Natural killer cell (primary cell): ENCODE measurements at regions not wholly inside any gene's neighbourhood (a gene's known extent, or its start where the extent isn't known, plus 50 kb on each side); places are given as distances from the start of the nearest gene placed in this dataset.
"Not testable (repeated sequence)": the region's sequence is repeated elsewhere in the genome, so short reads cannot be mapped to it uniquely, and the experiment has no call there.

Source experiments
- ATAC-seq, 3 donors: fragments of 150-1000 bp in 2 of 3; fragments of 200-7000 bp in 1 of 3; cut with Tn5 transposase; 1 replicate in 1 of 3; 2 replicates in 2 of 3; pipeline ENCODE4 v1.10.0; 2021; ENCODE audit warnings: mild to moderate bottlenecking in 2 of 3, moderate library complexity in 2 of 3
- DNase-seq, 2 donors: peaks; one replicate each; pipeline versions ENCODE4 v3.0.0 to v3.0.0-alpha.2; 2013 to 2021; ENCODE audit warnings: mixed read lengths in 1 of 2
- H3K27ac ChIP-seq: one replicate; pipeline ENCODE4 v1.5.1; 2013; ENCODE audit warnings: mild to moderate bottlenecking, low read length
- H3K27me3 ChIP-seq: one replicate; pipeline ENCODE4 v1.6.1; 2013; ENCODE audit warnings: low read length; ENCODE audit not compliant: control insufficient read depth, insufficient read depth
- H3K36me3 ChIP-seq: one replicate; pipeline ENCODE4 v1.6.1; 2013; ENCODE audit warnings: low read length; ENCODE audit not compliant: control insufficient read depth, insufficient read depth
- H3K4me1 ChIP-seq: one replicate; pipeline ENCODE4 v1.6.1; 2013; ENCODE audit warnings: low read length; ENCODE audit not compliant: control insufficient read depth, insufficient read depth
- H3K4me3 ChIP-seq: one replicate; pipeline ENCODE4 v1.5.1; 2013; ENCODE audit warnings: low read length
- H3K9me3 ChIP-seq: one replicate; pipeline ENCODE4 v1.6.1; 2013; ENCODE audit warnings: low read length; ENCODE audit not compliant: control insufficient read depth, insufficient read depth
- H3K27ac Mint-ChIP-seq, 2 donors: one replicate each; pipeline ENCODE4 v1.8.0; 2022; ENCODE audit warnings: mild to moderate bottlenecking in 2 of 2, mixed read lengths in 2 of 2, moderate library complexity in 1 of 2
- H3K27me3 Mint-ChIP-seq, 2 donors: one replicate each; pipeline ENCODE4 v1.8.0; 2022; ENCODE audit warnings: low read depth in 2 of 2, mixed read lengths in 2 of 2
- H3K36me3 Mint-ChIP-seq: one replicate; pipeline ENCODE4 v1.8.0; 2022; ENCODE audit warnings: mixed read lengths
- H3K4me1 Mint-ChIP-seq, 2 donors: one replicate each; pipeline ENCODE4 v1.8.0; 2022; ENCODE audit warnings: mixed read lengths in 2 of 2
- H3K4me3 Mint-ChIP-seq: one replicate; pipeline ENCODE4 v1.8.0; 2022; ENCODE audit warnings: mild to moderate bottlenecking, moderate library complexity, mixed read lengths
- H3K9me3 Mint-ChIP-seq, 2 donors: one replicate each; pipeline ENCODE4 v1.8.0; 2022; ENCODE audit warnings: mixed read lengths in 2 of 2
- WGBS: methylation state at CpG from one replicate; pipeline ENCODE4 v1.1.7; 2013; ENCODE audit warnings: missing lambda C conversion rate; ENCODE audit not compliant: insufficient coverage; 5-methylcytosine and 5-hydroxymethylcytosine counted together
- intact Hi-C: fragments of 100-400 bp; cut with micrococcal nuclease; formaldehyde crosslinking; loops from one replicate; pipeline ENCODE4 v1.14.2; 2022
- TF ChIP-seq, protein P1 (sequence below): fragments of 200-600 bp; IDR thresholded peaks from one replicate; pipeline ENCODE4 v1.8.0; 2022; ENCODE audit warnings: antibody characterized with exemption

GRCh38 chr6:27694547-27694874 lies 217.7 kb downstream of the OR2B2 start:
- Mint-ChIP-seq H3K27me3 (peaks cover 0 to 8% of the 10 kb centered on the region in 2 donors), H3K4me3 (peak overlapping the region; percentile 93), H3K9me3 (no peaks in the 10 kb centered on the region), H3K27ac (peak overlapping the region; percentile 66 to 88), H3K36me3 (no peaks in the 10 kb centered on the region), H3K4me1 (peaks cover 13 to 22% of the 10 kb centered on the region in 2 donors)
- intact Hi-C loops: no loop called here
- TF ChIP-seq, protein P1, sequence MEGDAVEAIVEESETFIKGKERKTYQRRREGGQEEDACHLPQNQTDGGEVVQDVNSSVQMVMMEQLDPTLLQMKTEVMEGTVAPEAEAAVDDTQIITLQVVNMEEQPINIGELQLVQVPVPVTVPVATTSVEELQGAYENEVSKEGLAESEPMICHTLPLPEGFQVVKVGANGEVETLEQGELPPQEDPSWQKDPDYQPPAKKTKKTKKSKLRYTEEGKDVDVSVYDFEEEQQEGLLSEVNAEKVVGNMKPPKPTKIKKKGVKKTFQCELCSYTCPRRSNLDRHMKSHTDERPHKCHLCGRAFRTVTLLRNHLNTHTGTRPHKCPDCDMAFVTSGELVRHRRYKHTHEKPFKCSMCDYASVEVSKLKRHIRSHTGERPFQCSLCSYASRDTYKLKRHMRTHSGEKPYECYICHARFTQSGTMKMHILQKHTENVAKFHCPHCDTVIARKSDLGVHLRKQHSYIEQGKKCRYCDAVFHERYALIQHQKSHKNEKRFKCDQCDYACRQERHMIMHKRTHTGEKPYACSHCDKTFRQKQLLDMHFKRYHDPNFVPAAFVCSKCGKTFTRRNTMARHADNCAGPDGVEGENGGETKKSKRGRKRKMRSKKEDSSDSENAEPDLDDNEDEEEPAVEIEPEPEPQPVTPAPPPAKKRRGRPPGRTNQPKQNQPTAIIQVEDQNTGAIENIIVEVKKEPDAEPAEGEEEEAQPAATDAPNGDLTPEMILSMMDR: no peak
- DNase-seq (no peak), ATAC-seq (no peak)
- H3K36me3 ChIP-seq: no peaks in the 10 kb centered on the region
- H3K4me3 ChIP-seq: peak overlapping the region; percentile 57
- no peaks in the 10 kb centered on the region for H3K9me3 ChIP-seq
- 58% methylated on average over 7 of the region's 7 CpGs for WGBS
- peaks cover 18% of the 10 kb centered on the region for H3K4me1 ChIP-seq
- H3K27me3 ChIP-seq: no peaks in the 10 kb centered on the region
- no peak overlapping the region for H3K27ac ChIP-seq

DNA sequence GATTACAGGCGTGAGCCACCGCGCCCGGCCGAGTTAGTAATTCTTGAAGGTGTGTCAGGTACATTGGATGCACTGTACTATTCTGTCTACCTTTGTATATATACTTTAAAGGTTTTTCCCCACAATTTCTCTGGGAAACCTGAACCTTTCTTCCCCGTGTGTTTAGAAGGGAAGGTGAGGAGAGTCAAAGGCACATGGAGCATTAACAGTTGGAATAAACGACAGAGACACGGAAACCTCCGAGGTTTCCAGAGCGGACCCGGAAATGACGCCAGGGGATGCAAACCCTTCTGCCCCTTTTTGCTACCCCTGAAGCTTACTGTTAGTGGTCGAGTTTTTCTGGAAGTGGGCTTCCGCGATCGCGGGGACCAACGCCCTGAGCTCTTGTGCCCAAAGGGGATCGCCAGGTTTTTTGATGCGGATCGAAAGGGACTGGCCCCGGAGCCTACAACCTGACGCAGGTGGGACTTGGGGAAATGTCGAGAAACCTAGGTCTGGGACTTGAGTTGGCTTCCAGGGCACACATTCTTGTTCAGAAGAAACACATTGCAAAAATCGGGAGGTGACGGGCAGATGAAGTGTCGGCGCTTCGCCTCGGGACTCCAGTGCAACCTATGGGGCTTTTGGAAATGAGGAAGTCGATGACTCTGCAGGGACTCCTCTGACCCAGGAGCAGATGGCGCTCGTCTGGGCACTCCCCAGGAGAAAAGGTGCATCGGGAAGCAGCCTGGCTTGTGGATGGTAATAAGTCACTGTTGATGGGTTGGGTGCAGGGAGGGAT lies 218.2 kb downstream of the OR2B2 start:
- Histone ChIP-seq H3K36me3 (no peaks in the 10 kb centered on the region), H3K4me3 (peak overlapping the region; percentile 57), H3K27me3 (no peaks in the 10 kb centered on the region), H3K9me3 (no peaks in the 10 kb centered on the region), H3K27ac (peak overlapping the region; percentile 41), H3K4me1 (peaks cover 18% of the 10 kb centered on the region)
- WGBS: under 1% methylated on average over 29 of the region's 34 CpGs
- DNase-seq (peak in 1 of 2 donors; percentile 65), ATAC-seq (peak in 2 of 3 donors; percentile 48 to 70)
- H3K27me3 Mint-ChIP-seq: peaks cover 0 to 8% of the 10 kb centered on the region in 2 donors
- peak overlapping the region; percentile 66 to 88 for H3K27ac Mint-ChIP-seq
- TF ChIP-seq, protein P1: no peak
- peak overlapping the region; percentile 93 for H3K4me3 Mint-ChIP-seq
- H3K9me3 Mint-ChIP-seq: no peaks in the 10 kb centered on the region
- intact Hi-C loops: no loop called here
- H3K36me3 Mint-ChIP-seq: no peaks in the 10 kb centered on the region
- H3K4me1 Mint-ChIP-seq: peaks cover 13 to 24% of the 10 kb centered on the region in 2 donors

- peaks cover 29% of the 10 kb centered on the region for H3K4me1 ChIP-seq
- DNase-seq, H3K36me3 Mint-ChIP-seq, H3K27me3 ChIP-seq, H3K9me3 ChIP-seq, H3K36me3 ChIP-seq, ATAC-seq, H3K4me3 ChIP-seq, H3K9me3 Mint-ChIP-seq, H3K27ac Mint-ChIP-seq, intact Hi-C loops, H3K27ac ChIP-seq: not testable (repeated sequence)
- Mint-ChIP-seq H3K4me1 (peaks cover 26 to 40% of the 10 kb centered on the region in 2 donors), H3K4me3 (peak overlapping the region; percentile 4), H3K27me3 (peaks cover 3 to 20% of the 10 kb centered on the region in 2 donors)
- 97% methylated on average over 10 of the region's 10 CpGs for WGBS
These were observed 219.2 kb upstream of the ZNF184 start for GRCh38 chr6:27692133-27692532.

DNA sequence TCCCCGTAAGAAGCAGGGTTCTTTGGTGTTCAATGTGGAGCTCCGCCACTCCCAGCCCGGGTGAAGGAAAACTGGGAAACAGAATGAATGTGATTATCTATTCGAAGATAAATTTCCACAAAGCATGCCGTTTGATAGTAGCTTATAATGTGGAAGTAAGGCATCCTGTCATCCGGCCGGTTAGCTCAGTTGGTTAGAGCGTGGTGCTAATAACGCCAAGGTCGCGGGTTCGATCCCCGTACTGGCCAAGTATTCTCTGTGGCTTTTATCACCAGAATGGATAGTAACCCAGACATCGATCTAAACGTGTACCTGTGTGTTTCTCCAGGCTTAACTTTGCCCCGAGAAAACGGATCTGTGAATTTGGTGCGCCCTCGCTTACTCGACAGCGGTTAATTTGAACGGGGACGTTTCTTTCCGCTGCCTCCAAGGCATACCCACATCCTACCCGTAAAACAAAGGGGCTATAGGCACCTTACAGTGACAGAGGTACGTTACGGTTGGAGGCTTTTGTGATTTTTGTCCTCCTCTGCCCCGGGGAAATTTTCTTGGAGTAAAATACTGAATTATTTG lies 215.2 kb upstream of the ZNF184 start:
- peak; percentile 82 to 84 (median 84) for ATAC-seq
- peak; percentile 84 to 94 for DNase-seq
- H3K27me3 ChIP-seq: no peaks in the 10 kb centered on the region

More for the DNA sequence above, 215.2 kb upstream of the ZNF184 start:
- peaks cover 15% of the 10 kb centered on the region for H3K4me1 ChIP-seq
- peak overlapping the region; percentile 52 for H3K4me3 ChIP-seq
- Mint-ChIP-seq H3K27ac (peak overlapping the region; percentile 94 to 96), H3K4me3 (peak overlapping the region; percentile 95), H3K4me1 (peaks cover 14 to 22% of the 10 kb centered on the region in 2 donors), H3K27me3 (peaks cover 3 to 24% of the 10 kb centered on the region in 2 donors), H3K36me3 (no peaks in the 10 kb centered on the region), H3K9me3 (no peaks in the 10 kb centered on the region)
- no peak overlapping the region for H3K27ac ChIP-seq
- WGBS: under 1% methylated on average over 24 of the region's 28 CpGs
- H3K9me3 ChIP-seq: no peaks in the 10 kb centered on the region
- intact Hi-C loops: loop anchor here (5.0 kb wide), 3 partner anchors 204 to 501 kb away; partner anchors contain the start of gene ZNF184
- TF ChIP-seq, protein P1: no peak
- H3K36me3 ChIP-seq: no peaks in the 10 kb centered on the region
